NCI-H2171 treated with DMSO at 0.1 percent for 48 hours (cell line): ENCODE measurements at regions not wholly inside any gene's neighbourhood (a gene's known extent, or its start where the extent isn't known, plus 50 kb on each side); places are given as distances from the start of the nearest gene placed in this dataset.

Experiments
- DNase-seq: peaks from one replicate; lab custom pipeline; 2025; lab: John Stamatoyannopoulos, UW

DNA sequence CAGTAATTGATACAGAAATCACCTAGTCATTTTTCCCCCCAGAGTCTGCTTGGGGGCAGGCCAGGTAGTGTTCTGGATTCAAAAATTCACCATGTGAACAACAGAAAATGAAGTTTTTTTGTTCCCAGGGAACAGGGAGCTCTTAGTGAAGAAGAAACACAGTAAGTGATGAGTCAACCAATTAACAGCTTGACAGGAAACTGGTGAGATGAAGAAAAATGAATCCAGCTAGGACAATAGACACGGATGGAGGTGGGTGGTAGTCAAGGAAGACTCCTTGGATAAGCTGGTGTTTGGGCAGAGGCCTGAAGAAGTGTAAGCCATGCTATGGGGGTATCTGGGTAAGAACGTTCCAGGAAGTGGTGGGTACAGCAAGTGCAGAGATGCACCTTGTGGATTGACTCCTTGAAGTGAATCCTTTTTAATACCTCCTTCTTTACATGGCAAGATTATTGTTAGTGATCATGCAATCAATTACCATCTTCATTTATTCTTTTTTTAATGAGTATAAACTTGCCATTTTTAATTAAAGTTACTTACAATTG lies 339.9 kb upstream of the RGMA start:
- DNase-seq, result no peak

DNA sequence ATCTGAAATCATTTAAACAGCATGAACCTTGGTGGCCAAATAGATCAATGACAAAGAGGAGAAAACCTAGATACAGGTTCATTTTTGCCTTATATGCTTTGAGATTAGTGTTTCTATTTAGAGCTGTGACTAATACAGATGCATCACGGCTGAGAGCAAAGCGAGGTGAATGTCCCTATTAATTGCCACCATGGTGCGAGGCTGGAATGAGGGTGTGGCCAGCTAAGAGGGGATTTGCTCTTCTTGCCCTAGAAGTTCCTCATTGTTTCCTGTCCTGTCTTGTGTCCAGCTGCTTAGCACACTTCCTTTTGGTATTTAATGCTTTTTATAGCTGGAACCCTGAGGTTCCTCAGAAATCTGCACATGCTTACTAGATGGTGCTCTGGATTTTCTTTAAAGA lies 339.1 kb upstream of the RGMA start:
- no peak for DNase-seq

DNA sequence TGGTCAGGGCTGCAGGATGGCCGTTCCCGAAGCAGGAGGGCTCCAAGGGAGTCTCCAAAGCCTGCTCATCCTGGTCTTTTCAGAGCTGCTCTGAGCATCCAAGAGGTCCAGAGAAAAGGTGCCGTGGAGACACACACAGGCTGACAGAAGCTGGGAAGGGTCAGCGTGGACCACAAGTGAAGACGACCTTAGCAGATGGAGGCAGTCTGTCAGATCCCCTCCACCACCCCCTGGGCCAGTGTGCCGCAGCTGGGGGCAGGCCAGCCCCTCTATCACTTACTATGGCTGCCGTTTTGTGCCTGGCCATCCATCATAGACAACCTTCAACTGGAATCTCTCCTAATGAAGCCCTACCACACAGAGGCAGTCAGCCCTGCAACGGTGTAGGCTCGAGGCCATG lies 335.1 kb upstream of the RGMA start:
- DNase-seq, result no peak

DNA sequence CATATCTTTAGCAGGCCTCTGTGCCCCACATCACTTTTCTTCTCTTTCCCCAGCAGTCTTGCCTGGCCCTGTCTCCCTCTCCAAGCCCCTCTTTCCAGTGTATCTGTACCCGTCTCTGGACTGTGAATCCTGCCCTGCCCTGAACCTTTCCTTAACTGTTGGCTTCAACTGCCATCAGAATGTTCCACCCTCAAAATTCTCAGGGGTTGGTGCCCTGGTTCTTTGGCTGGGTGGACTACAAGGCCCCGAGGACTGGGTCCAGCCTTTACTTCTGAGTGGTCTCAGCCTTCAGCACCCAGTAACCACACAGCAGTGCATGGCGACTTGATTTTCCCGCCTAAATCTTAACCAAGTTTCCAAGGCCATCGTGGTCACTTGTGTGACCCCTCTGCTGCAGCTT lies 333.5 kb upstream of the RGMA start:
- DNase-seq, result no peak

DNA sequence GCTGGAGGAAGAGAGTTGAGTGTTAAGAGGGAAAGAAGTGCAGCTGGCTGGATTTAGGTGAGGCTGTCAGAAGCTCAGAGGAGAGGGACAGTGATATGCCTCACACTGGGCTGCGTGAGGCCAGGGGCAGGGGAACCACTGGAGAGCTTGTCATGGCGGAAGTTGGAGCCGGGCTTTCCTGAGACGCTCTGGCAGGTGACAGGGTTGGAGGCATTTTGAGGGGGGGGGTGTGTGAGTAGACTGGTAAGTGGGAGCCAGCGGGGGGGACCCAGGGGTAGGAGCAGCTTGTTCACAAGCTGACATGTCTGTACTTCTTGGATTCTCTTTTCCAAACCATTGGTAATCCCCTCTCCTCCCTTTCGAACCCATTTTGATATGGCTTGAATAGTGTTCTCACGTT lies 331.5 kb upstream of the RGMA start:
- DNase-seq, result no peak

DNA sequence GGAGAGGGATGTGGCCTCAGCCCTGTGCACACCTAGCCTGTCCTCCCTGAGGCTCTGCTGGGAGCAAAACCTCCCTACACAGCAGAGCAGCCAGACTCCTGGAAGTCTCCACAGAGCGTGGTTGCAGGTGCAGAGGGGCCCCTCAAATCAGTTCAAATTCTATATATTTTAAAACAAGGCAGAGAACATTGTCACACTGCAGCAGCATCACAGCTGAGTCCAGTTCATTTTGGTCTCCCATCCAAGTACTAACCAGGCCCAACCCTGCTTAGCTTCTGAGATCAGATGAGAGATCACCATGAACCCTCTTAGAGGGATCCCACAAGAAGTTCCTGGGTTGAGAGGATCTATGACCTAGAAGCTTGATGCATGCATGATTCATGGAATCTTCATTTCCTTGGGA lies 331.0 kb upstream of the RGMA start:
- DNase-seq, result no peak

DNA sequence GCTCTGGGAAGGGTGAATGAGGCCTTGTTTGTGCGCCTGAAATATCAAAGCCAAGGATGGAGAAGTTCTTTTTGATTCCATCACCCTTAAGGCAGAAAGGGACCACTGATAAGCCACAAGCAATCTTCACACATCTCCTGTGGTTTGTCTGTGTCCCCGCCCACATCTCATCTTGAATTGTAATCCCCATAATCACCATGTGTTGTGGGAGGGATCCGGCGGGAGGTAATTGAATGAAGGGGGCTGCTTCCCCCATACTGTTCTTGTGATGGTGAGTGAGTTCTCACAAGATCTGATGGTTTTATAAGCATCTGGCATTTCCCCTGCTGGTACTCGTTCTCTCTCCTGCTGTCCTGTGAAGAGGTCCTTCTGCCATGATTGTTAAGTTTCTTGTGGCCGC lies 329.6 kb upstream of the RGMA start:
- peak; percentile 5 for DNase-seq

DNA sequence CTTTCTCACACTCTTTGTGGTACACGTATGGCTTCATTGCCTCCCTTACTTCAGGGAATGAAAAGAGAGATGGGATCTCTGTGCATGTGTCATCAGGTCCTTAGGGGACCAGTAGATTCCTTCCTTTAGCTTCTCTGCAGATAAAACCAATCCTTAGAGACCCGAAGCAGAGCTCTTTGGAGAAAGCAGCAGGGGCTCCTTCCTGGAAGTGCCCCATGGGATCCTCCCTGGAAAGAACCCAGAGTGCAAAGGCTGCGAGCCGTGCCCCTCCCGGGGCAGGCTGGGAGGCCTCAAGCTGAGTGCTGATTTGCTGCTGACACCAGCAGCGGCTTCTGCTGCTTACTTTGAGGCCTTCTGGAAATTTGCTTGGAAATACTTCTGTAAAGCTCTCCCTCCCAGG lies 328.6 kb upstream of the RGMA start:
- peak; percentile 1 for DNase-seq

DNA sequence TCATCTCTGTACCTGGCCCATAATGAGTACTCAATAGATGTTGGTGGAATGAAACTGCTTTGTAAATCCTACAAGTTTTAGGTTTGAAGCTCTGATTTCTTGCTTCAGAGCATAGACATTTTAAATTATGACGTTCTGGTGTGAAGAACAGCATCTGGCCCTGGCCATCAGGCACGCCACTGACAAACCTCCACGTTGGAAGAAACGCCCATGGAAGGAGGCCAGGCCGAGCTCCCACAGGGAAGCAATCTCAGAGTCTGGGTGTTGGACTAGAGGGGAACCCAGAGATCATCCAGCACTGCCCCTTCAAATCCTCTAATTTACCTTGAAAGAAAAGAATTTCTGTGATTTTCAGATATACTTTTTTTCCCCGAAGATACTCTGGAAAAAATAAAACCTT lies 328.1 kb upstream of the RGMA start:
- no peak for DNase-seq

DNA sequence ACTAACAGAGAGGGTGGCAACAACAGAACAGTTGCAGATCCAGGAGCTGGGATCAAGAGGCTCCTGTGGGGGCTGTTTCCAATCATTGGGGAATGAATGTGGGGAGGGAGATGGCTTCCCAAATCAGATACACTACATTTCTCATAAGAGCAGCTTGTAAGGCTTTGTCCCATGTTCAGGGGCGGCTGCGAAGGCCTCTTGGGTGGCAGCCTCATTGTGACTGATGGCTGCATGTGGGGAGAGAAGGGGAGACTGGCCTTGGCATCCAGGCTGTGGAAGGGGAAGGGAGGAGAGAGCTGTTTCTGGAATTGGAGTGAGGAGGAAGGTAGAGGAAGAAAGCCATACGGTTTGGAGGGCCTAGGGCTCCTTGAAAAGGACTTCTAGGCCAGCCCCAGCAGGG lies 326.6 kb upstream of the RGMA start:
- DNase-seq, result no peak

DNA sequence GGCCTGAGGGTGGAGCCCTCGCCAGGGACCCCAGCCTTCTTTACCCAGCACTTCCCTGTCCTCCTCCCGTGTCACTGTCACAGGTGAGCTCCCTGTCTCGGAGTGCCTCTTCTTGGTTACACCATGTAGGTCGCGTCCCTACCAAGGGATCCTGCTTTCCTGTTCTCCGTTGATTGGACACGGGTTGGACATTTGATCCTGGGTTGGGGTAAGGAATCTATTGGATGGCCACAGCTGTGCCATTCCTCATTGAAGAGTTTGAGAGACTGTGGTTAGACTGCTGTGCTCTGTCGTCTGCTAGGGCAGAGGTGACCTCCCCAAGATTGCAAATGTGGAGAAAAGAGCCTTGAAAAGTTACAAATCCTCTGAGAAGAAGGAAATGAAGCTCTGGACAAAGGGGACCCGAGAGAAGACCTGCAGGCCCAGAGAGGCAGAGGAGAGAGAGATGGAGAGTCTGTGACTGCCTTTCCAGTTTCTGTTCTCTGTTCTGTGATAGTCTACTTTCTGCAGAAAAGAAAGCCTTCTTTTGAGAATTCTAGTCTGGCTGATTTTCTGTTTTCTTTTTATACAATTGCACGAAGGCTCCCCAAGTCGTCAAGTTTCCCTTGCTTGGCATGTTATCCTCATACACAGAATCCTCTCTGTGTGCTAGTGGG lies 325.7 kb upstream of the RGMA start:
- no peak for DNase-seq

DNA sequence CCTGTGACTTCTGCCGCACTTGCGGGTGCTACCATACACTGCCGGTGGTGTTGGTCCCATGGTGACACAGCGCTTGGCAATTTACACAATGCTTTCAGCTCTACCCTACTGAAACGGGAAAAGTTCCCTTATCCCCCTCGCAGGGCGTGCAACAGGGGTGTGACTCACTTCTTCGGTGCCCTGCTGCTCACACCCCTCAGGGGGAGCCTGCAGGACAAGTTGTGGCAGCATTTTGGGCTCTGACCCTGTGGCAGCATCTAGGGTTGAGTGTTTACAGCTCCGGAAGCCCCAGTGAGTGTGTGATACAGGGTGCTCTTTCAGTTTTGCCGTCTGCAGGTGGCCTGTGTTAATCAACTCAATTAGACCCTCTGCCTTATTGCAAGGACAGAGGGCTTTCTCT lies 324.7 kb upstream of the RGMA start:
- DNase-seq, result no peak

DNA sequence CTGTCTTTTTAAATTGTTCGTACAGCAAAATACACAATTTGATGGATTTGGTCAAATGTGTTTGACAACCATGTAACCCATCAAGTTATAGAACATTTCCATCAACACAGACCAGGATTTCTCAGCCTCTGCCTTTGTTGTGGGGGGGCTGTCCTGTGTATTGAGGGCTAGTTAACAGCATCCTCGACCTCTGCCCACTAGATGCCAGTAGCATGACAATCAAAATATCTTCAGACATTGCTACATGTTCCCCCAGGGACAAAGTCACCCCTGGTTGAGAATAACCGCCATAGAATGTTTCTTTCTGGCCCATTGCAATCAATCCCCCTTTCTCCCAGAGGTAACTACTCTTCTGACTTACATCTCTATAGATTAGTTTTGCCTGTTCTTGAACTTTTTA lies 310.1 kb upstream of the RGMA start:
- DNase-seq, result no peak

DNA sequence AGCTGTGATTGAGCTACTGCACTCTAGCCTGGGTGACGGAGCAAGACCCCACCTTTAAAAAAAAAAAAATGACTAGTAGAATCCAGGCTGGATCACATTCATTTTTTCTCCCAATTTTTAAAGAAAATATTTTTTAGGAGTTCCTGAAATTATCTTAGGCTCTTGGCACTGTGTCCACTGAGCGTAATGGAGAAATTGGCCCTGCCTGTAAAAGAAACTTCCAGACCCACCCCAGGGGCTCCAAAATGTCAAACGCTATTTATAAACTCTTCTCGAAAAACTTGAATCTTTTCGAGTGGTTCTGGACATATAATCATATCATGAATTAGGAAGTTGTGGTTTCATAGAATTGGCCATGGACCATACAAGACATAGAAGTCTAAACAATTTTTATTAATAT lies 300.2 kb upstream of the RGMA start:
- no peak for DNase-seq

DNA sequence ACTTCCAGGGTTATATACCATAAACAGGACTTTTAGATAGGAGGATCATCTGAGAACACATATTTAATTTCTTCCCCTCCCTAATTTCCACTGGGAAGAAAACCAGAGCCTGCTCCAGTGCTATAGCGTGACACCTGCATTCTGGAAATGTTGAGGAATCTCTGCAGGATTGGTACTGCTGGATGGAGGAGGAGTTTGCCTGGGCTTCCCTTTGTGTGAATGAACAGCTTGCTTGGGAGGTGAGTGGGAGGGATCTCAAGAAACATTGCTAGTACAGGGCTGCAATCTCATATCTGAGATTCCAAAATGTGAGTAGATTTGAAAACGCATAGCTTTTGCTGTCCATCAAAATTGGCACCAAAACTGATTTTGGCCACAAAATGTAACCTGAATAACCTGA lies 295.9 kb upstream of the RGMA start:
- peak; percentile 16 for DNase-seq

DNA sequence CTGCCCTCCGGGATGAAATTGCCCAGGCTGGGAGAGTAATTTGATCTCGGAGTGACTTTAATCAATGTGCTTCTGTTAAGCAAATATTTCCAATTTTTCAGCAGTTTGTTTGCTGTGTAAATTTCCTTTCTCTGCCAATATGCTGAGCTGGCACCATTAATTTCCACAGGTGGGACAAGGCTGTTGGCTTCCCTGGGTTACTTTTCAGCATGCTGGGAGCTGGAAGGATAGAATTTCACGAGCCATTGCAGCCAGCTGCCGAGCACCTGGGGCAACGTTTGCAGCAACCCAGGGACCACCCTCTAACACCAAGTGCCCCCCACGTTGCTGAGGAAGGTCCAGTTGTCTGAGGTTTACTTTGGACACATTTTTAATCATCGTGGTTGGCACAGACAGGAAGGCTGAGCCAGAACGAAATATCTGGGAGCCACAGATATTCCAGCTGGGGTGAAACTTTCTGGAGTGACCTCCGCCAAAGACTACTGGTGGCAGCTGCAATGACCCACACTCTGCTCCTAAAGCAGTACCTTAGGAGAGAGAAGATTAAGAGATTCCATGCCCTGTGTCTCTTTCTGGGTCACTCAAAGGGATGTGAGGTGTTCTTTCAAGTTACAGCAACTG lies 293.3 kb upstream of the RGMA start:
- DNase-seq, result peak; percentile 75

DNA sequence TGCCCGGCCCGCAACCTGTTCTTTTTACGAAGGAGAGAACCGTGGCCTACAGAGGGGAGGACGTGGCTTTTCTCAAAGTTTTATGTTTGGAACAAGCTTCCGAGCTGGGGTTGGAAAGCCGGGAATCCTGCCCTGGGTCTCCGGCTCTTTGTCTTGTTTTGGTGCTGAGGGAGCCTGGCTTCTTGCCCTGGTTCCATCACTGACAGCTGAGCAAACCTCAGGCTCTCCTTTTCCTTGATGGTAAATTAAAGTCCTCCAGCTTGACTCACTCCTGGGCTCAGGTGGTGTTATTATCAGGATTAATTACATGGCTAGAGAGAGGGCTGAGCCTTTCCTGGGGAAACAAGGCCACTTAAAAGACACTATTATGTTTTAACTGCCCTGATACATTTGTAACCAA lies 289.5 kb upstream of the RGMA start:
- peak; percentile 78 for DNase-seq

DNA sequence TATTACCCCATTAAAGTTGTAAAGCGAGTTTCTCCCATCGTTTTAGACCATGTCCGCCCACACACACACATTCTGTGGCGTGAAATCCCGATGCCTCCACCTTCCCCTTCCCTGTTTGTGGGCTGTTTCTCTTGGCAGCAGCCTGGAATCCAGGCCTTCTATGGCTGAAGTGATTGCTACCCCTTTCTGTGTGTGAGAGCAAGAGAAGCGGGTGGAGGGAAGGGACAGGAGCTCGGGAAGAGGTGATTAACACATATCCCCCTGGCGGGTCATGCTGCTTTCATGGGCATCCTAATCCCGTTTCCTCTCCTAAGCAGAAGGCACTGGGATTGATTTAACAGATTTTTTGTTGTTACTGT lies 283.8 kb upstream of the RGMA start:
- no peak for DNase-seq

DNA sequence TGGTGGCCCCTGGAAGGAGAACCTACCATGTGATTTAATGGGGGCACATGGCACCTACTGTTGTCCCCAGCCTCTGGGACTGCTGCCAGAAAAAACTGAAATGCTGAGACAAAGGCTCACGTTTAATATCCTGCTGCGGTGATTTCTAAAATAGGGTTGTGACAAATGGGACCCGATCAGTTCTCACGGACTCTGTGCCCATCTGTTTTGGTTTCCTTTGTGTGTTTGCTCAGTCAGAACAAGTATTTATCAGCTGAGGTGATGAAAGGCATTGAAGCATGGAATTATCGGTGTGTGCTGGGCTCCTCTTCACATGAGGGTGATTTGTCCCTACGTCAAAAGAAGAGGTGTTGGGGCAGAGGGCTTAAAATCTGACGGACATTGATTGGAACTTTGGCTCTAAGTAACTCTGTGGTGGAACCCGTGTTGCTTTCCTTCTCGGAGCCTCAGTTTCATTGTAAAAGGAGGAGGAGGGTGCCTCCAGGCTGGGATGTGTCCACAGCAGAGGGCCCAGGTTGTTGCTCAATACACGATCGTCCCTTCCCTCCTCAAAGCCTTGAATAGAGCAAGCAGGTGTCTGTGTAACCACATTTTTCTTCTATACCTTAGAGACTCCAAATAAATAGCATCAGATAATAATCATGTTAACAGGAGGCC lies 283.3 kb upstream of the RGMA start:
- peak; percentile 85 for DNase-seq

DNA sequence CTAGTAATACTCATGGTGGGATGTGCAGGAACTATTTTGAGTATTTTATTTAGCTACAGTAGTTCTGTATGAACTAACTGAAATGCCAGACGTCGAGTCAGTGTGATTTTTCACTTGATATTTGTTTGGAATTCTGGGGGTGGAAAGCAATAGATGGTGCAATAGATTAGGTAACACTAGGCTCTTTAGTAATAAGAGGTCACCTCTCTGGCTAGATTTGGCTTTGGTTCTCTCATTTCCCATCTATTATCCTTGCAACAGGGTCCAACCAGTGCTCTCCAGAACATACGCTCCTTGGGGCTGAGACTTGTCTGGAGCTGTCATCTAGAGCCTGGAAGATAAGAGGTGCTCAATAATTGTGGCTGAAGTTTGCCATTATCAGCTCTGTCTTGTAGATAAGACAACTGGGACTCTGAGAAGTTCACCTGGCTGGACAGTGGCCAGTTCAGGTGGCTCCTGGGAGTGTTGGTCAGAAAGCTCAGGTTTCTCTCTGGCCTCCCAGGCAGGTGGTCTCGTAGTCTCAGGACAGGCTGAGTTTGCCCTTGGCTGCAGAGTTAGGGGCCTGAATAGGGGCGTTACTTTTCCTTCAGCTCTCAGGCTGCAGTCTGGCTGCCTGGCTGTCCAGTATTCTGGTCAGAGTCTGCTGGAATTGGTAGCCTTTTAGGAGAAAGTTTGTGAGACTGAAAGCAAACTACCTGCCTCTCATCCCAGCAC lies 277.5 kb upstream of the RGMA start:
- no peak for DNase-seq

DNA sequence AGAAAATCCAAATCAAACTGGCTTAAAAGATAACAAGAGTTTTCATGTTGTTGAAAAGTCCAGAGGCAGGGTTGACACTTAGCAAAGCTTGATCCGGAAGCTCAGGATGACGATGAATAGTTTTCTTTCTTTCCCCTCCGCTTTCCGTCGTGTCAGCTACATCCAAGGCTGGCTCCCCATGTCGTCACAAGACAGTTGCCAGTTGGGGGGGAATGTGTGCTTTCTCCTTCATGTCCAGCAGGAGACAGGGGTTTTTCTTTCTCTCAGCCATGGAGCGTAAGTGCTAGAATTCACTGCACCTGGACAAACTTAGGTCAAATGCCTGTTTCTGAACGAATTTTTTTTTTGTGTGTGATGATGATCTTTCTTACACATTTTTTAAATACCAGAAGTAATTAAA lies 273.8 kb upstream of the RGMA start:
- no peak for DNase-seq

DNA sequence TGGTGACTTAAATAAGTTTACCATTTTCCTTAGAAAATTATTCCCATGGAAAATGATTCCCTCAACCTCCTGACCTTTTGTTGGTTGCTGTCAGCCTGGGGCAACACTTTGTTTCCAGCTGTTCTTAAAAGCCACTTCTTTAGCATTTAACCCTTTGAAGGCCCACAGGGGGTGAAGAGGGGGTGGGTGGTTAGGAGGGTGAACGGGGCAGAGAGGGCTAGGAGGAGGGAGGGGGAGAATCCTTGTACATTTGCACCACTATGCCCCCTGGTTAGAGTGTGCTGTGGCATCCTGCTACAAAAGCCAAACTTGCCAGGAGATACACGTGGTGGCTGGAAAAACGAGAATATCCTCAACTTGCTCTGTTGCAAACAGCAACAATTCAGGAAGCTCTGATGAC lies 273.2 kb upstream of the RGMA start:
- no peak for DNase-seq

DNA sequence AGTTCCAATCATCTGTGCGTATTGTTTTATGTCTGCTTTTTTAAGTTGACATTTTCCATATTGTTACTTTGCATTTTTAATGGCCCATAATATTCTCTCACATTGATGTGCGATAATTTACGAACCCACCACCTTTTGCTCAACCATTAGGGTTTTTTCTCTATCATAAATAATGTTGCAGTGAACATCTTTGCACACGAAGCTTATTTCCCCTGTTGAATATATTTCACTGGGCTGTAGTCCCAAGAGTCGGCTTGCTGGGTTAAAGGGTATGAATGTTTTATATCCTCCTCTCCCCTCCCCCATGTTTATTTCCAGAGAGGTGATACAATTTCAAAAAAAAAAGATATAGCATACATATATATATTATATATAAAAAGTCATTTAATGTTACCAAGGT lies 272.7 kb upstream of the RGMA start:
- no peak for DNase-seq
